ENCODE measurements at regions not wholly inside any gene's neighbourhood (a gene's known extent, or its start where the extent isn't known, plus 50 kb on each side); places are given as distances from the start of the nearest gene placed in this dataset.

GRCh38 chr4:18071894-18072293 lies 50.3 kb upstream of the LCORL start:
- DNase-seq (ENCODE audit: low spot score): no peak

Measured in COLO829 (cell line).